Tibial artery (tissue), 4 donors: ENCODE measurements at regions not wholly inside any gene's neighbourhood (a gene's known extent, or its start where the extent isn't known, plus 50 kb on each side); places are given as distances from the start of the nearest gene placed in this dataset.

Source experiments
- DNase-seq, 2 donors: peaks; one replicate each; pipeline ENCODE4 v3.0.0-alpha.2; 2019
- H3K27ac ChIP-seq, 2 donors: fragments of 200-600 bp; sonication (generic) in 1 of 2; 1 replicate in 1 of 2; 2 replicates in 1 of 2; pipeline ENCODE4 v1.5.1; 2018 to 2019; ENCODE audit warnings: mild to moderate bottlenecking in 1 of 2
- H3K27me3 ChIP-seq, 2 donors: fragments of 200-600 bp; sonication (generic) in 1 of 2; one replicate each; pipeline versions ENCODE4 v1.5.1 to v1.6.0; 2016 to 2019
- H3K36me3 ChIP-seq, 3 donors: fragments of 200-600 bp; sonication (generic) in 2 of 3; one replicate each; pipeline ENCODE4 v1.5.1; 2016 to 2019; ENCODE audit warnings: mild to moderate bottlenecking in 2 of 3
- H3K4me1 ChIP-seq, 4 donors: fragments of 200-600 bp; sonication (generic) in 2 of 4; 1 replicate in 3 of 4; 2 replicates in 1 of 4; pipeline ENCODE4 v1.5.1; 2016 to 2019
- H3K4me3 ChIP-seq, 2 donors: fragments of 200-600 bp; sonication (generic) in 1 of 2; 1 replicate in 1 of 2; 2 replicates in 1 of 2; pipeline ENCODE4 v1.5.1; 2018 to 2019; ENCODE audit warnings: mild to moderate bottlenecking in 2 of 2
- H3K9me3 ChIP-seq, 3 donors: fragments of 200-600 bp; sonication (generic) in 1 of 3; one replicate each; pipeline ENCODE4 v1.5.1; 2016 to 2019
- intact Hi-C: fragments of 100-400 bp; cut with DNase I; formaldehyde crosslinking; loops from one replicate; pipeline ENCODE4 v1.15.0; 2023; ENCODE audit warnings: low total_unique reads
- TF ChIP-seq, protein P1 (sequence below), 2 experiments: fragments of 200-600 bp in 1 of 2; fragments of 450-650 bp in 1 of 2; IDR thresholded peaks; one replicate each; pipeline ENCODE4 v1.5.1; 2017 to 2019; ENCODE audit warnings: antibody characterized with exemption in 2 of 2, mild to moderate bottlenecking in 1 of 2, moderate library complexity in 1 of 2

DNA sequence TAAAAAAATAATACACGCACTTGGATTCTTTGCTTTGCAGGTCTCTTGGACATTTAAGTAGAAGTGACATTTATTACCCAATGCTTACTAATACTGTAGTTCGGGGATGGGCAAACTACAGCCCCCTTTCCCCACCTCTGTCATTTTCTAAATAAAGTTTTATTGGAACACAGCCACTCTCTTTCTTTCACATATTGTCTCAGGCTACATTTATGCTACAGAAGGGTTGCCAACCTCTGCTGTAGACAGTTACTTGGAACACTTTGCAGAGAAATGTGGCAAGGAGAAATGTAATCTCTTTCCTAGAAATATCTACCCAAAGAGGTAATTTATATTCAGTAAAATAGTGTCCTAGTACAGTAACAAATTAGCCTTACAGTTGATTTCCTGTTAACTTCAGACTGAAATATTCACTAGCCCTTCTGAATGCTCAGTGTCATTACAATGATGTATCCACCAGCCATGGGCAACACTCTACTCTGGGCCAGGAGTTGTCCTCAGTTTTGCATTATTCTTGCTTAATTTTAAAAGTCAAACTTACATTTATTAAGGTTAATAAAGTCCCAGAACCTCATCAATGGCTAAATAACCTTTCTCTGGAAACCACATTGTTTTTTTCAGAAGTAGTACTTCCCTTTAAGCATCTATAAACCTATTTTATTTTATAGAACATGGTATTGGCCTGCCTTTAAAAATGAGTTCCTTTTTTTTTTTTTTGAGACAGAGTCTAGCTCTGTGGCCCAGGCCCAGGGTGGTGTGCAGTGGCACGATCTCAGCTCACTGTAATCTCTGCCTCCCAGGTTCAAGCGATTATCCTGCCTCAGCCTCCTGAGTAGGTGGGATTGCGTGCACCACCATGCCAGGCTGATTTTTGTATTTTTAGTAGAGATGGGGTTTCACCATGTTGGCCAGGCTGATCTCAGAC lies 269.6 kb upstream of the AMIGO2 start:
- Histone ChIP-seq H3K9me3 (no peaks in the 10 kb centered on the region), H3K27me3 (no peaks in the 10 kb centered on the region), H3K27ac (no peak overlapping the region), H3K4me1 (no peaks in the 10 kb centered on the region), H3K4me3 (no peak overlapping the region), H3K36me3 (no peaks in the 10 kb centered on the region)
- no peak for DNase-seq
- intact Hi-C loops = no loop called here
- TF ChIP-seq, protein P1, sequence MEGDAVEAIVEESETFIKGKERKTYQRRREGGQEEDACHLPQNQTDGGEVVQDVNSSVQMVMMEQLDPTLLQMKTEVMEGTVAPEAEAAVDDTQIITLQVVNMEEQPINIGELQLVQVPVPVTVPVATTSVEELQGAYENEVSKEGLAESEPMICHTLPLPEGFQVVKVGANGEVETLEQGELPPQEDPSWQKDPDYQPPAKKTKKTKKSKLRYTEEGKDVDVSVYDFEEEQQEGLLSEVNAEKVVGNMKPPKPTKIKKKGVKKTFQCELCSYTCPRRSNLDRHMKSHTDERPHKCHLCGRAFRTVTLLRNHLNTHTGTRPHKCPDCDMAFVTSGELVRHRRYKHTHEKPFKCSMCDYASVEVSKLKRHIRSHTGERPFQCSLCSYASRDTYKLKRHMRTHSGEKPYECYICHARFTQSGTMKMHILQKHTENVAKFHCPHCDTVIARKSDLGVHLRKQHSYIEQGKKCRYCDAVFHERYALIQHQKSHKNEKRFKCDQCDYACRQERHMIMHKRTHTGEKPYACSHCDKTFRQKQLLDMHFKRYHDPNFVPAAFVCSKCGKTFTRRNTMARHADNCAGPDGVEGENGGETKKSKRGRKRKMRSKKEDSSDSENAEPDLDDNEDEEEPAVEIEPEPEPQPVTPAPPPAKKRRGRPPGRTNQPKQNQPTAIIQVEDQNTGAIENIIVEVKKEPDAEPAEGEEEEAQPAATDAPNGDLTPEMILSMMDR (IDR thresholded peaks at IDR 0.05) = no peak

DNA sequence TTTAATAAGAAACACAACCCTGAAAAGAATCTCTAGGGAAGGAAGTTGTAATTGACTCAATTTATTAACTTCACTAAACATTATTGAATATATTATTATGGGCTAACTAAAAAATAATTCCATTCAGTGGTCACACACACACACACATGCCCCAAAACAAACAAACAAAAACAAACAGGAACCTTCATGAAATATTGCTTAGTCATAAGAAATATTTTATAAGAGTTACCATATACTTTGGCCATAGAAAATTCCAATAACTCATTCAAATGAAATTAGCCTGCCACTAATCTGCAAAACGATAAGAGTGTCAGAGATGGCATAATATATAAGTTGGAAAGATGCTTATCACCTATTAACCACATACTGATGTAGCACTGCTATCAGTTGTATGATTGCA lies 268.4 kb upstream of the AMIGO2 start:
- Histone ChIP-seq H3K27ac (no peak overlapping the region), H3K4me1 (no peaks in the 10 kb centered on the region), H3K4me3 (no peak overlapping the region), H3K36me3 (no peaks in the 10 kb centered on the region), H3K27me3 (no peaks in the 10 kb centered on the region), H3K9me3 (no peaks in the 10 kb centered on the region)
- intact Hi-C loops = no loop called here
- no peak for DNase-seq
- TF ChIP-seq, protein P1 (IDR thresholded peaks at IDR 0.05) = no peak

DNA sequence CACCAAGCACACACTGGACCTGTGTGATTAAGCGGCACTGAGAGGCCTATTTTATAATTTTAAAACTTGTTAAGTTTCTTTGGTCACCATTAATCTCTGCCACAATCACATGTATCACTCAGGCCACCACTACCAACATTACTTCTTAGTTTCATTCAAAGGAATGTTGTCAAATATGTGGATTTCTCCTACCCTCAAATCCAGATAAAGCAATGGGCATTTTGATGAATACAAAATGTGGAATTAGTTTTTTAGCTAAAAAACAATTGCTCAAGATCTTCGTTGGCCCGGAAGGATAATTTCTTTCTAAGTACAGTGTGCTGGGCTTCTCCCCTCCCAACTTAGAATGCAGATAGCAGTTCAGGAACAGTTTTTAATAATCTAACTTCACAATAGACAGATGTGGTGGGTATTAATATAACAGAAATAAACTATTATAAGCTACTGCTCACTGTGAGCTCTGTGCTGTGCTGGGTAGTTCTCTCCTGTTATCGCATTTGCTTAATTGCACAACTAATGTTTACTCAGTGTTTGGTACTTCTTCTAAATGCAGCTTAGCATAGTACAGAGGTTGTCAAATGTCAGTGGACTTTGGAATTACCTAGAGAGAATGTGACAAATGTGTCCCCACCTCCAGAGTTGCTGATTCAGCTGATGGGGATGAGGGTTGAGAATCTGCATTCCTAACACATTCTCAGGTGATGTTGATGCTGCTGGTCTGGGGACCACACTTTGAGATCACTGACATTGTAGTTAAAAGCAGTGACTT lies 266.7 kb upstream of the AMIGO2 start:
- DNase-seq = no peak
- TF ChIP-seq, protein P1 (IDR thresholded peaks at IDR 0.05) = no peak
- Histone ChIP-seq H3K4me1 (no peaks in the 10 kb centered on the region), H3K9me3 (no peaks in the 10 kb centered on the region), H3K27ac (no peak overlapping the region), H3K4me3 (no peak overlapping the region), H3K27me3 (no peaks in the 10 kb centered on the region), H3K36me3 (no peaks in the 10 kb centered on the region)
- intact Hi-C loops = no loop called here

DNA sequence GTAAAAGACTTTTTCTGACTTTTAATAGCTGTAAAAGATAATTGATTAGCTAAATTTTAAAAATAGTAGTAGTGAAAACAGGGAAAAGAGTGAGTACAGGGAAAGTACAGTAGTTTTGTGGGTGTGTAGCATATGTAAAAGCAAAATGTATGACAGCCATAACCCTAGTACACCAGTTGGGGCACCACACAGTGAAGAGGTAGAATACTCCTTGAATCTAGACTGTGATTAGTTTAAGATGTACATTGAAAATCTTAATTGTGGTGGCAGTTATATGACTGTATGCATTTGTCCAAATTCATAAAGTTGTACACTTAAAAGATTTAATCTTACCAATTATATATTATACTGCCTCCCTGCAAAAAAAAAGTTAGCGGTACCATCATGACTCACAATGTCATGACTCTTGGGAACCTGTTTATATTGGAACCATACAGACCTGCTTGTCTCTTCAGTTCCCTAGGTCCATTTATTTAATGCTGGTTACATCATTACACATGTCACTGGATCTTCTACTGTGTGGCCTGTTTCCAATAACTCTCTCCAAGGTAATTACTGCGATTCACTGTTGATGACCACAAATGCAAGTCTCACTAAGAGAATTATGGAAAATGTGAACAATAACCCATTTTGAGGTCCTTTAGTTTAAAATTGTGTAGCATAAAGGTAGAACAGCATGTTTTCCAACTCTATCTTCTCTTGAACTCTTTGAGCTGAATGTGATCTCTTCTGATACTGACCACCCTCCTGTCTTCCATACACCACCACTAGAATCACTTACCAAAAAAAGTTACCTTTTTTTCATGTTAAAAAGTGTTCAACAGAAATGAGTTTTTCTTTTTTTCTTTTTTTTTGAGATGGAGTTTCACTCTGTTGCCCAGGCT lies 264.2 kb upstream of the AMIGO2 start:
- no peaks in the 10 kb centered on the region for H3K36me3 ChIP-seq
- TF ChIP-seq, protein P1 (IDR thresholded peaks at IDR 0.05) = no peak
- no peak for DNase-seq
- intact Hi-C loops = no loop called here
- H3K4me1 ChIP-seq = no peaks in the 10 kb centered on the region
- no peak overlapping the region for H3K27ac ChIP-seq
- H3K9me3 ChIP-seq = no peaks in the 10 kb centered on the region
- no peaks in the 10 kb centered on the region for H3K27me3 ChIP-seq
- H3K4me3 ChIP-seq = no peak overlapping the region

DNA sequence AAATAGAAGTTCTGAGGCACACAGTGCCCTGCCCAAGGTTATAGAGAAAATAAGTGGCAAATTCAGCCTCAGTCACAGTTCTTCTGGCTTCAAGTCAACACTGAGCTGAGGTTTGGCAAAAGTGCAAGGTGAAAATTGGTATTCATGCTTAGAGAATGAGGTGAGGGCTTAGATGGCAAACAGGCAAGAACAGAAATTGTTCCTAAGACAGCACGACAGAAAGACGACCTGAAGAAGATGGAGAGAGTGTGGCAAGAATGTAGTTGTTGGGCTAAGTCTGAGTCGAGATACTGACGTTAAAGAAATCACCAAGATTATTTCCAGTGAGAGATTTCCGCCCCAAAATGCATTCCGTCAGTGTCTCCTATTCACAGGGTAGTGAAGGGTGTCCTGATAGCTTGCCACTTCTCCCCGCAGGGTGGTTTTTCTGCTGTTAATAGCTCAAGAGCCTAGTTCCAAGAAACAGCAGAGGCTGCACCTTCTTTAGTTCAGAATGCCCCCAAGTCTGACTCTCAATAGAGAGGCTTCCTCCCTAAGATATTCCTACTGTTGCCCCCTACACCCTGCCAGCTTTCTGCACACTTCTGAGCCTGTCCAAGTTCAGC lies 260.8 kb upstream of the AMIGO2 start:
- Histone ChIP-seq H3K4me1 (no peaks in the 10 kb centered on the region), H3K27ac (no peak overlapping the region), H3K9me3 (no peaks in the 10 kb centered on the region), H3K36me3 (no peaks in the 10 kb centered on the region), H3K4me3 (no peak overlapping the region), H3K27me3 (no peaks in the 10 kb centered on the region)
- intact Hi-C loops = no loop called here
- TF ChIP-seq, protein P1 (IDR thresholded peaks at IDR 0.05) = no peak
- DNase-seq = no peak
